ENCODE measurements at regions not wholly inside any gene's neighbourhood (a gene's known extent, or its start where the extent isn't known, plus 50 kb on each side); places are given as distances from the start of the nearest gene placed in this dataset.

DNA sequence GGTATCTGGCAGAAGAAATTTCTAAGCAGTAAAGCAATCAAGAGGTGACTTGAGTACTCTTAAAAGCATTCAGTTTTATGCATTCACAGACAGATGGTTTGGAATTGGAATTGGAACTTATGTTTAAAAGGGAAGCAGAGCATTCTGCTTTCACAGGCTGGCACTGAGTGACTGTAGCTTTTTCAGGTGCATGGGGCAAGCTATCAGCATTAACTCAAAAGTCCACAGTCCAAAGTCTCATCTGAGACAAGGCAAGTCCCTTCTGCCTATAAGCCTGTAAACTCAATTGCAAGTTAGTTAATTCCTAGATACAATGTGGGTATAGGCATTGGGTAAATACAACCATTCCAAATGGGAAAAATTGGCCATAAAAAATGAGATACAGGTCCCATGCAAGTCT is 1620.3 kb downstream of the MRPL39 start:
- intact Hi-C loops (cut with DNase I) = no loop called here
- Histone ChIP-seq H3K36me3 (no peaks in the 10 kb centered on the region), H3K9me3 (no peaks in the 10 kb centered on the region), H3K4me1 (ENCODE audit: insufficient read depth) (no peaks in the 10 kb centered on the region), H3K27ac (no peak overlapping the region), H3K27me3 (no peaks in the 10 kb centered on the region), H3K4me3 (no peak overlapping the region)
- no peak for DNase-seq
- no peak for TF ChIP-seq EP300 (IDR thresholded peaks at IDR 0.05)
- no peak for TF ChIP-seq POLR2A (IDR thresholded peaks at IDR 0.05)

DNA sequence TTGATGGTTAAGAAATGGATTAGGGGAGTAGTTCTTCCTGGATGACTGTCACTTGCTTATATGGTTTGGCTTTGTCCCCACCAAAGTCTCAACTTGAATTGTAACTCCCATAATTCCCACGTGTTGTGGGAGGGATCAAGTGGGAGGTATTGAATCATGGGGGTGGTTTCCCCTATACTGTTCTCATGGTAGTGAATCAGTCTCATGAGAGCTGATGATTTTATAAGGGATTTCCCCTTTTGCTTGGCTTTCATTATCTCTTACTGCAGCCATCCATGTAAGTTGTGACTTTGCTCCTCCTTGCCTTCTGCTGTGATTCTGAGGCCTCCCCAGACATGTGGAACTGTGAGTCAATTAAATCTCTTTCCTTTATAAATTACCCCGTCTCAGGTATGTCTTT is 1621.1 kb downstream of the MRPL39 start:
- H3K4me3 ChIP-seq = no peak overlapping the region
- TF ChIP-seq, protein P1, sequence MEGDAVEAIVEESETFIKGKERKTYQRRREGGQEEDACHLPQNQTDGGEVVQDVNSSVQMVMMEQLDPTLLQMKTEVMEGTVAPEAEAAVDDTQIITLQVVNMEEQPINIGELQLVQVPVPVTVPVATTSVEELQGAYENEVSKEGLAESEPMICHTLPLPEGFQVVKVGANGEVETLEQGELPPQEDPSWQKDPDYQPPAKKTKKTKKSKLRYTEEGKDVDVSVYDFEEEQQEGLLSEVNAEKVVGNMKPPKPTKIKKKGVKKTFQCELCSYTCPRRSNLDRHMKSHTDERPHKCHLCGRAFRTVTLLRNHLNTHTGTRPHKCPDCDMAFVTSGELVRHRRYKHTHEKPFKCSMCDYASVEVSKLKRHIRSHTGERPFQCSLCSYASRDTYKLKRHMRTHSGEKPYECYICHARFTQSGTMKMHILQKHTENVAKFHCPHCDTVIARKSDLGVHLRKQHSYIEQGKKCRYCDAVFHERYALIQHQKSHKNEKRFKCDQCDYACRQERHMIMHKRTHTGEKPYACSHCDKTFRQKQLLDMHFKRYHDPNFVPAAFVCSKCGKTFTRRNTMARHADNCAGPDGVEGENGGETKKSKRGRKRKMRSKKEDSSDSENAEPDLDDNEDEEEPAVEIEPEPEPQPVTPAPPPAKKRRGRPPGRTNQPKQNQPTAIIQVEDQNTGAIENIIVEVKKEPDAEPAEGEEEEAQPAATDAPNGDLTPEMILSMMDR (IDR thresholded peaks at IDR 0.05) = no peak
- TF ChIP-seq EP300 (IDR thresholded peaks at IDR 0.05) (no peak), POLR2A (IDR thresholded peaks at IDR 0.05) (no peak)
- H3K27me3 ChIP-seq = no peaks in the 10 kb centered on the region
- no peak for DNase-seq
- no peaks in the 10 kb centered on the region for H3K36me3 ChIP-seq
- intact Hi-C loops (cut with DNase I) = no loop called here
- H3K4me1 ChIP-seq (ENCODE audit: insufficient read depth) = no peaks in the 10 kb centered on the region
- H3K9me3 ChIP-seq = no peaks in the 10 kb centered on the region
- 56 to 64% (median 63%) methylated on average over 2 of the region's 2 CpGs for WGBS, 3 donors
- H3K27ac ChIP-seq = no peak overlapping the region

DNA sequence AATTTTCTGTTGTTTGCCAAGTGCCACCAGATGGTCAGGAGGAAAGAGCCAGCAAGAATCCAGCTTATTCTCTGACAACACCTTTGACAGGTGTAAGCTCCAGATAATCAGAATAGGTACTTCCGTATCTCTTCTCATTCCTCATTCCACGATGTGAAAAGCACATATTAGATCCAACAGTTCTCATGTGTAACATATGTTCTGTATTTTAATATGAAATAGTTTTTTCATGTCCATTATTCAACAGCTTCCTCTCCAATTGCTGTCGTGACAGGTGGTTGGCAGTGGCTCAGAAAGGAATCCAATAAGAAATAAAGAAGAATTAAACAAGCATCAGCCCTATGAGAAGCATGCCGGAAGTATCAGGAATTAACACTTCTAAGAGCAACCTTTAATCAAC is 1624.7 kb downstream of the MRPL39 start:
- no peak overlapping the region for H3K27ac ChIP-seq

DNA sequence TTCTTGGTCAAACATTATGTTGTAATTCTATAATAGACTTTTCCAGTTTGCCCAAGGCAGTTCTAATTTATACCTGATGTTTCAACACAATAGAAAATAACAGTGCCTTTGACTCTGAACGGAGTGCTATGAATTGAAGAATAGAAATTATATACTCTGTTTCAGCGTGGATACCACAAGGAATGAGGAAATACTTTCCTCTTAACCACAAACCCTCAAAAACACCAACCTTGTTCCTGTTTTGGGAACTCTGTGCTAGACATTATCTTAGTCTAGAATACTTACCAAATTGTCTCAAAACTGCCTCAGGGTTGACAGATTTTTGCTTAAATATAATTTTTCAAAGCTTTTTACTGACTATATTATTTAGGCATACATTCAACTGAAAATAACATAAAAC is 1629.3 kb downstream of the MRPL39 start:
- Histone ChIP-seq H3K27ac (no peak overlapping the region), H3K9me3 (no peaks in the 10 kb centered on the region), H3K27me3 (no peaks in the 10 kb centered on the region), H3K36me3 (no peaks in the 10 kb centered on the region), H3K4me1 (ENCODE audit: insufficient read depth) (no peaks in the 10 kb centered on the region), H3K4me3 (no peak overlapping the region)
- no peak for DNase-seq
- TF ChIP-seq, protein P1 (IDR thresholded peaks at IDR 0.05) = no peak
- TF ChIP-seq POLR2A (IDR thresholded peaks at IDR 0.05) (no peak), EP300 (IDR thresholded peaks at IDR 0.05) (no peak)
- 40 to 61% (median 53%) methylated on average over 2 of the region's 2 CpGs for WGBS, 3 donors
- intact Hi-C loops (cut with DNase I) = no loop called here

More for the DNA sequence above, 1624.7 kb downstream of the MRPL39 start:
- Histone ChIP-seq H3K4me3 (no peak overlapping the region), H3K36me3 (no peaks in the 10 kb centered on the region), H3K27me3 (no peaks in the 10 kb centered on the region), H3K9me3 (no peaks in the 10 kb centered on the region), H3K4me1 (ENCODE audit: insufficient read depth) (no peaks in the 10 kb centered on the region)
- no peak for DNase-seq
- no peak for TF ChIP-seq EP300 (IDR thresholded peaks at IDR 0.05)
- no peak for TF ChIP-seq POLR2A (IDR thresholded peaks at IDR 0.05)
- TF ChIP-seq, protein P1 (IDR thresholded peaks at IDR 0.05) = no peak
- 63 to 70% (median 68%) methylated on average over 4 of the region's 4 CpGs for WGBS, 3 donors
- intact Hi-C loops (cut with DNase I) = no loop called here

DNA sequence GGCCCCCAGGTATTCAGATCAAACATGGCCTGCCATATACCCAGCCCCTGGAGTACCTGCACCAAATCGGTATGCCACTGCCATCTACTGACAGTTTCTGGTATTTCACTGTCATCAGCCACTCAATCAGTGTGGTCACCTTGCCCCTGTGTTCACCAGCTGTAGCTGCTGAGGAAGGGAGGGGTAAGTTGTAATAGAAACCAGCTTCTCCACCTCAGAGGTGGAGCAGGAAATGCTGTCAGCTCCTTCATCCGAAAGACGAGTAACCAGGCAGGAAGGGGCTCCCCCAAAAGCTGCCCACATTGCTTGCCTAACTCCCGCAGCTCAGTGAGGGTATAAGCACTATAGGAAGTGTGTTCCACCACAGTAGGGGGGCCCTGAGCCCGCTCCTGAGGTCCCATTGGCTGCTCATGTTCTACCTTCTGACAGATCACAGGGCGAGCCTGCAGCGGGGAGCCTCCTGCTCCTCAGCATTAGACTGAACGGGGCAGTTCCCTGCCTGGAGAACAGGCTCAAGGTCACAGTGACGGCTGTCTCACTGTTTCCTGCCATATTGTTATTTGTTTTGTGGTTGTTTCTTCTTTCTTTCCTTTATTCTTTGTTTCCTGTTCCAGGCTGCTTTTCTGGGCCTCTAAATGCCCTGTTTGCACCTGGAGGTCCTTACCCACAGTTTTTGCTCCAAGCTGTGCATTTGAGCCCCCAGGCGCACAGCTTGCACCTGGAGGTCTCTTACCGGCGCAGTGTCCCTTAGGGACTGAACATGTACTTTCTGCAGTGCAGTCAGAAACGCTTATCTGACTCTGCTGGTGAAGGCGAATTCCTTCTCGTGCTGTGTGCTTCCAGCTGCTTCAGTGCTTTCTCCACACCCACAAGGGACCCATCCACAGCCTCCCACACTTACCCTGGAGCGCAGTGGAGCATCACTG is 1638.3 kb downstream of the MRPL39 start:
- Histone ChIP-seq H3K36me3 (no peaks in the 10 kb centered on the region), H3K4me3 (no peak overlapping the region), H3K27me3 (no peaks in the 10 kb centered on the region), H3K27ac (no peak overlapping the region), H3K9me3 (no peaks in the 10 kb centered on the region), H3K4me1 (ENCODE audit: insufficient read depth) (no peaks in the 10 kb centered on the region)
- DNase-seq = no peak
- no peak for TF ChIP-seq EP300 (IDR thresholded peaks at IDR 0.05)
- TF ChIP-seq, protein P1 (IDR thresholded peaks at IDR 0.05) = no peak
- TF ChIP-seq POLR2A (IDR thresholded peaks at IDR 0.05) = no peak
- intact Hi-C loops (cut with DNase I) = no loop called here
- WGBS, 3 donors = 42 to 47% (median 42%) methylated on average over 16 of the region's 16 CpGs
